Body of pancreas (tissue), 4 donors: ENCODE measurements at regions not wholly inside any gene's neighbourhood (a gene's known extent, or its start where the extent isn't known, plus 50 kb on each side); places are given as distances from the start of the nearest gene placed in this dataset.

ENCODE experiments used
- CTCF ChIP-seq, 7 experiments: fragments of 450-650 bp in 4 of 7; fragments of 200-600 bp in 3 of 7; sonication (generic) in 3 of 7; IDR thresholded peaks; one replicate each; pipeline ENCODE4 v1.5.1; 2016 to 2019; ENCODE audit warnings: antibody characterized with exemption in 7 of 7
- POLR2A ChIP-seq, 3 donors: fragments of 450-650 bp; IDR thresholded peaks; one replicate each; pipeline ENCODE4 v1.6.1; 2016; ENCODE audit warnings: antibody characterized with exemption in 3 of 3, mild to moderate bottlenecking in 2 of 3

- TF ChIP-seq POLR2A (IDR thresholded peaks at IDR 0.05): no peak
- no peak for TF ChIP-seq CTCF (IDR thresholded peaks at IDR 0.05)
Observed at GRCh38 chr4:189822326-189822725, 118.3 kb upstream of the FRG1 start.
